ENCODE measurements at regions not wholly inside any gene's neighbourhood (a gene's known extent, or its start where the extent isn't known, plus 50 kb on each side); places are given as distances from the start of the nearest gene placed in this dataset.
"Not testable (repeated sequence)": the region's sequence is repeated elsewhere in the genome, so short reads cannot be mapped to it uniquely, and the experiment has no call there.

GRCh38 chr5:42894057-42894456 is 82.4 kb upstream of the SELENOP start:
- DNase-seq = peak; percentile 15 to 55

DNA sequence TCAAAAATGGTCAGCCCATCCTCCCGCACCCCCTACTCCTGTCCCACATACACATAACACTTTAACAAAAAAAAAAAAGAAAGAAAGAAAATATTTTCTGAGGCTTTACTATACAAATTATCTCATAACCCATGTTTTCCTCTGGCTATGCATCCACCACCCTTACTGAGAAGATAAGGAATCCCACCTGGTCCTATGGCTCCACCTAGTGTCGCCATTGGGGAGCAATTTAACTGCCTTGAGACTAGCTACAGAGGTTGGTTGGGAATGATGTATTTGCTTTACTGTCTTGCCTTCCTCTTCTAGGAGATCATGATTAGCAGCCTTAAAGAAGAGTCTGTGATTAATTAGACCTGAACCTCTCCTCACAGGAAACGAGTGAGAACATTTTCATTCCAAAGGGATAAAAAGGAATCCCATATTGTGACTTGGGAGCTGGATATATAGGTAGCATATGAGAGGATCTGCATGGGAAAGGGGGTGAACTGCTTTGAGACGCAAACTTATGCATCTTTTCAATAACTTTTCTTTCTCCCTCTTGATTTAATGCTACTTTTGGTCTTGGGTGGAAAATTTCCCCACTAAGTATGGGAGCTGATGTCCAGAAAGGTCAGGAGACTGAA is 77.7 kb upstream of the SELENOP start:
- peak; percentile 72 to 83 for DNase-seq

DNA sequence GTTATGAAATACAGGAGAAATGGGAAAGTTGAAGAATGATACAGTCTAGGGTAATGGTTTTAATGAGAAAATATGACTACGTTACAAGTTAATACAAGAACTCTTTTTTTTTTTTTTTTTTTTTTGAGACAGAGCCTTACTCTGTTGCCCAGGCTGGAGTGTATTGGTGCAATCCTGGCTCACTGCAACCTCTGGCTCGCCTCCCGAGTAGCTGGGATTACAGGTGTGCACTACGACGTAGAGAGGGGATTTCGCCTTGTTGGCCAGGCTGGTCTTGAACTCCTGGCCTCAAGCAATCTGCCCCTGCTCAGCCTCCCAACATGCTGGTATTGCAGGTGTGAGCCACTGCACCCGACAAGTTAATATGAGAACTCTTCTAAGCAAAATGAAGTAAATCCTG is 77.1 kb upstream of the SELENOP start:
- DNase-seq = no peak

DNA sequence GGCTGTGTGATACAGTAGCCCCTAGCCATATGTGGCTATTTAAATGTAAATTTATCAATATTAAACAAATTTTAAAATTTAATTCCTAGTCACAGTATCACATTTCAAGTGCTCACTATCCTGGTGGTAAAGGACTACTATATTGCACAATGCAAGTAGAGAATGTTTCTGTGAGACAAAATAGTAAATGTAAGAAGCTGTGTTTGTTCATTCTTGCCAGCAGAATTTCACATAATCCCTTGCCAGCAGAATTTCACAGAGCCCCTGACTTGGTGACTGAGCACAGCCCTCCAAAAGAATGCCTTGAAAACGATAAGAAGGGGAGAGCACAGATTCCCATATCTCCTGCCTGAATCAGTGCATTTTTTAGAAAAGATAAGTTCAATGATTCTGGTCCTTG is 75.9 kb upstream of the SELENOP start:
- no peak for DNase-seq

GRCh38 chr5:42887097-42887496 is 75.4 kb upstream of the SELENOP start:
- DNase-seq = peak in 1 of 2 experiments; percentile 11

DNA sequence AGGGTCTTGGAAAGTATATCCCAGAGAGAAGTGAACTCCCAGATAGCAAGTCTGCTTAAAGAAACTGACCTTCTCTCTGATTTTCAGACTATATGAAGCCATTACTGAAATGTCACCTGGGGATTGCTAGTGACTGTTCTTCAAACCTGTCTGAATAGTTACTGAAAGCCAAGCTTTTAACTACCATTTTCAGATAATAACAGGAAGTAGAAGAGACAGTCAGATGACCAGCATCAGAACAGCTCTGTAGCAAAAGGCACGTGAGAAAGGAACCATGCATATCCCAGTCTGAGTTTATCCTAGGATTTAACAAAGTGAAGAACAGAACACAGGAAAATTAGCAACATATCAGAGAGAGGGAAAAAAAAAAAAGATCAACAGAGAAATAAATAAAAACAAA is 74.9 kb upstream of the SELENOP start:
- no peak for DNase-seq

DNA sequence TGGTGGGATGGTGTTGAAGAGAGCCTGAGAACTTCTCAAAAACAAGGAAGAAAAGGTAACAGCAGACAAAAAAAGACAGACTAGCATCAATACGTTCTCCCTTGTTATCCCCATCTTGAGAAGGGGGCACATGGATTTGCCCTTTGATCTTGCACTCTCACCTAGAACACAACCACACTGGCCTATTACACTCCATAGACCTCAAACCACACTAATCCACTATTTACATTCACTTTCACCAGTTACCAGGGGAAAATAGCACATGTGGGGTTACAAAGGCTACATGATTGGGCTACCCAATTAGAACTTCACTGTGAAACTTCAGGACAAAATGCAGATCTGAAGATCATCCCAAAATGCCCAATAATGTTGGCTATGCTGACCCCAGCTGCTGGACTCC is 72.6 kb upstream of the SELENOP start:
- no peak for DNase-seq

DNA sequence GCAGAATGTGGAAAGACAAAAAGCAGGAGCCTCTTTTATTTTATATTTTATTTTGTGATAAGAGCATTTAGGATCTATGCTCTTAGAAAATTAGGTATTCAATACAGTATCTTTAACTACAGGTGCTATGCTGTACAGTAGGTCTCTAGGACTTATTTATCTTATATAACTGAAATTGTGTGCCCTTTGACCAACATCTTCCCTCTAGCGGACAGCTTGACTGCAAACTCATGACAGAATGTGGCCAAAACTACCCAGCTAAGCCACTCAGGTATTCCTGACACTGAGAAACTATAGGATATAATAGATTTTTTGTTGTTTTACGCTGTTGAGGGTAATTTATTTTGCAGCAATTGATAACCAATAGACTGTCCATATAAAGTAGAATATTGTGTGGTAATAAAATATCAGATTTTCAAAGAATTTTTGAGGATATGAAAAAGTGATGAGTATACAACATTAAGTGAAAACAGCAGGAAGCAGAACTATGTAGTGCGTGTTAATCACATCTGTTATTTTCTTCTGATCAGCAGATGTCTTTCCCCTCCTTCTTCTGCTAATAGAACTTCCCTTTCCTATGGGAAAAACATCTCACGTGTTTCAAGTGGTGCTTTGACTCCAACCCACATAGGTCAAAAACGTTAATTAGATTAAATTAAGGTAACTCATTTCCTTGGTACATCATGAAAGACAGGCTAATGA is 69.9 kb upstream of the SELENOP start:
- no peak for DNase-seq

GRCh38 chr5:42880496-42881150 is 68.9 kb upstream of the SELENOP start:
- DNase-seq = no peak

- DNase-seq = no peak
These were observed 67.6 kb upstream of the SELENOP start for GRCh38 chr5:42879291-42879690.

DNA sequence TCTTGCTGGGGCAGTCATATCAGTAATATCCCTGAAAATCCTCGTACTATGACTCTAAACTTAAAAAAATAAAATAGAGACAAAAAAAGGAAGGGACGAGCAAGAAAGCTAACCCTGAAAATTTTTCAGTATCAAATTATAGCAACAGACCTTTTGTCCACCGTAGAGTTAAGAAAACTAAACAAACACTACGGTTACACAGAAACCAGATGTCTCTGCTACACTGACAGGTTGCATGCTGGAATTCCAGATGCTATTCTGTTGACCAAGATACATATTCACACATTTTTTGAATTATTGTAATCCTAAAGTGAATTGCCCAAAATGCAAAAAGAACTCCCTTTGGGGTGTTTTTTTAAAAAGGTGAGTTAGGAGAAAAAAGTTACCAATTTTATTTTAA is 66.9 kb upstream of the SELENOP start:
- DNase-seq = no peak

DNA sequence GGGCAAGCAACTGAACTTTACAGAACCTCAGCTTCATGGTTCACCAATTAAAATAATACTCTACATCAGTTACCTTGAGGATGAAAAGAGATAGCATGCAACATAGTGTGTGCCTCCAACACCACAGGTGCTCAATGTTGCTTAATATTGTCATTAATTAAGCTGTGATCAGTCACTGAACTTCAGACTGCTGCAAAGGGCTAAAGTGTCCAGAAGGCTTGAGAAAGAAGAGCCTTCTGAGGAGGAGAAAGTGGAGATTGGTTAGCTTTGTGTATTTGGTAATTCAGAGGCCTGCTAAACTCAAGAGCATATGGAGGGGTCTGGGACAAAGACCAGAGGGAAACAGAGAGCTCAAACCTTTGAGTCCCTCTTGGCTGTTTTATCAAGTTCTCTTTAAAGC is 66.3 kb upstream of the SELENOP start:
- no peak for DNase-seq

DNA sequence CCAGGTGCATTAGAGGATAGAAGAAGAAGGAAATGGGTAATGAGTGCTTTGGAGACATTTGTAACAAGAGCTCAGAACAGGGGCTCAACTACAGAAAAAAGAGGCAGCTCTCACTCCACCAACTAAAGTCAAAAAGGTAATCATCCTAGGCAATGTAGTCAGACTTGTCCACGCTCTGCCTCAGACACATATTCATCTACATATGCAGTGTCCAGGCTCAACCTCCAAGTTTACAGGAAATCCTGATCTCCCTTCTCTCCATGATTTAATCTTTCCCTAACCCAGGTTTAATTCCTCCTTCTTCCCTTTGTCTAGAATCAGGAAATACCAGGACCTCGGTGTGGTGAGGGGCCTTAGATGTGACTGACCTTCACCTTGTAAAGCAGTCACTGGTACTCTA is 65.7 kb upstream of the SELENOP start:
- no peak for DNase-seq

GRCh38 chr5:42876375-42876844 is 64.7 kb upstream of the SELENOP start:
- no peak for DNase-seq

- no peak for DNase-seq
These were observed 64.2 kb upstream of the SELENOP start for GRCh38 chr5:42875785-42876374.

DNA sequence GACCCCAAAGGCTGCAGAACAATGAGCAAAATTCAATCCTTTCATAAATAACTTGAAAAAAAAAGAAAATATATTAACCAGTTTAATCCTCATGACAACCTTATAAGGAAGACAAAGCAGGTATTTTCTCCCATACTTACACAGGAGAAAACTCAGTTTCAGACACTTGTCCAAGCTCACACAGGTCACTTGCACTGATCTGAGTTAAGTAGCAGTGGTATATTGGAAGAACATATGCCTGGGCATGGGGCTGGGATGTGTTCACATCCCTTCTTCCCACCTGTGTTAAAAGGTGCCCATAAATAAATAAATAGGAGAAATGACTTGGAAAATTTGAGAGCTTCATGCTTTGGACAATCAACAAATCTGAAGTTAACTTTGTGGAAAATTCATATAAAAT is 63.5 kb upstream of the SELENOP start:
- no peak for DNase-seq

- DNase-seq = no peak
These were observed 63.0 kb upstream of the SELENOP start for GRCh38 chr5:42874621-42875198.

DNA sequence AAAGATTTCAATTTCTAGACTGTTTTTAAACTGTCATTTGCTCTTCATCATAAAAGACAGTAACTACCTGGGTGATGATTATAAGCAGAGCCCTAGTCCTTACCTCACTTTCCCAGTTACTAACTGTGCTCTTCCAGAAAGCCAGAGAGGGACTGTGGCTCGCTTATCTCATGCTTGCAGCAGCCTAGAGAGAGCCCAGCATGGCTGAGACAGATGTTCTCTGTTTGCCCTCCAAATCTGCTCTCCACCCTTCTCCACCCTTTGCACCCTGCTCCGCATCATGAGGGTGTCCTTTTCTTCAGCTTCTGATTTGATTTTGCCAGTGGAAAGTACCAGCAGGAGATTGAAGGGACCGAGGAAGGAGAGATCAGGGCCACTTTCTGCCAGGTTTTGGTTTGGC is 61.2 kb upstream of the SELENOP start:
- no peak for DNase-seq

DNA sequence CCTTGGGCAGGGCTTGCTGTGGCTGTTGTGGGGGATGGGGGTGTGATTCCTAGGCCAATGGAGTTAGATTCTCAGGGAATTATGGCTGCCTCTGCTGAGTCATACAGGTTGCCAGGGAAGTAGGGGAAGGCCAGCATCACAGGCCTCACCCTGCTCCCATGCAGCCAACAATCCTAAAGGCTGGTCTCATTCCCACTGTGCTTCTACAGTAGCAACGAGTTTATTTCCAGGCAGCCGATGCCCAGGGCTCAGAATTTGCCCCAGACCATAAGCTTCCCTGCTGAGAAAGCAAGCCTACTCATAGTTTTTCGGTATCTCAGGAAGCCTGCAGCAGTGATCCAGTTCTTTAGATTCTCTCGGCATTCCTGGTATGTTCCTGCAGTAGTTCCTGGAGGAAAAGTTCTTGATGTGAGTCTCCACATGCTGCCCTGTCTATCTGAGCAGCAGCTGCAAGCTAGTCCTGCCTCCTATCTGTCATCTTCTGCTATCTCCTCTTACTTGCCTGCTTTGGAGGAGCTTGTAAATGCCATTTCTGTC is 59.3 kb upstream of the SELENOP start:
- no peak for DNase-seq

DNA sequence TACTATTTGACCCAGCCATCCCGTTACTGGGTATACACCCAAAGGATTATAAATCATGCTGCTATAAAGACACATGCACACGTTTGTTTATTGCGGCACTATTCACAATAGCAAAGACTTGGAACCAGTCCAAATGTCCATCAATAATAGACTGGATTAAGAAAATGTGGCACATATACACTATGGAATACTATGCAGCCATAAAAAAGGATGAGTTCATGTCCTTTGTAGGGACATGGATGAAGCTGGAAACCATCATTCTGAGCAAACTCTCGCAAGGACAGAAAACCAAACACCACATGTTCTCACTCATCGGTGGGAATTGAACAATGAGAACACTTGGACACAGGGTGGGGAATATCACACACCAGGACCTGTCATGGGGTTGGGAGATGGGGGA is 56.7 kb upstream of the SELENOP start:
- DNase-seq = not testable (repeated sequence)

DNA sequence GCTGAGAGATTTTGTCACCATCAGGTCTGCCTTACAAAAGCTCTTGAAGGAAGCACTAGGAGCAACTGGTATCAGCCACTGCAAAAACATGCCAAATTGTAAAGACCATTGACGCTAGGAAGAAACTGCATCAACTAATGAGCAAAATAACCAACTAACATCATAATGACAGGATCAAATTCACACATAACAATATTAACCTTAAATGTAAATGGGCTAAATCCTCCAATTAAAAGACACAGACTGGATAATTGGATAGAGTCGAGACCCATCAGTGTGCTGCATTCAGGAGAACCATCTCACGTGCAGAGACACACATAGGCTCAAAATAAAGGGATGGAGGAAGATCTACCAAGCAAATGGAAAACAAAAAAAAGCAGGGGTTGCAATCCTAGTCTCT is 53.1 kb upstream of the SELENOP start:
- DNase-seq = not testable (repeated sequence)

Data from NCI-H1930 (cell line).